GM19328 (cell line): ENCODE measurements at regions not wholly inside any gene's neighbourhood (a gene's known extent, or its start where the extent isn't known, plus 50 kb on each side); places are given as distances from the start of the nearest gene placed in this dataset.

ENCODE experiments used
- ATAC-seq: cut with Tn5 transposase; IDR thresholded peaks from one replicate; pipeline ENCODE4 v1.9.1; 2021; ENCODE audit warnings: mild to moderate bottlenecking, moderate library complexity; ENCODE audit not compliant: unreplicated experiment

DNA sequence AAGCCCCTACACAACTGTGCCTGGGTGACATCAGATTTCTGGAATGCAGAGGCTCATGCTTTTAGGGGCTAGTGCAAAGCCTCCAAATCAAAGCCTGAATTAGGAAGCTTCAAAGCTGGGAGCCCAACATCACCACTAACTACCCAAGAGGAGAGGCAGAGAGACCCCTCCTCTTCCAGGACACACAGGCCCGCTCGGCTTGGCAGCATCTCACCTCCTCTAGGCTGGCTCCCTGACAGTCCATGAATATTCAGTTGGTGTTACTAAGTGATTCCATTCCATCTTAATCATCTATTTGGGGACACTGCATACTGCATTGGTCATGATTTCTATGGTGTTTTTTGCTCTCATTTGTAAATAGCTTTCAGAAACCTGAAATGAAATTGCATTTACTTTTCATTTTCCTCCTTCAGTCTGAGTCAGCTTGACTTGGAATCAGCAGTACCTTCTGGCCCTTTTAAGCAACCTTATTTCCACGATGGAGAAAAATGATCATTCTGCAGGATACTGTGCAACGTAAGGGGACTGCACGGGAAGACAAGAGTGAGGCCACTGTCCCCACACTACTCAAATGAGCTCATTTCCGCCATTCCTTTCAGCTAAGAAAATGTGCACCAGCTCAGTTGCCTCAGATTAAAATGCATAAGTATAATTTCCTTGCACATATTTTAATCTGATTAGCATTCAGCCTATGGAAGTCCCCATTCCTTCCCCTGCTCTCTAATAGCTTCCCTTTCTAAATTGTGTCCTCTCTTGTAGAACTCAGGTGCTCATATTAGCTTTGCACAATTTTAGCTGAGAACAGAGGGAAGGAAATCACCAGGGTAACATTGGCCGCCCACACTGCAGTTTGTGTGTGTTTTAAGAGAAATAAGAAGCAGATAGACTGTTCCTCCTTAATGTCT lies 219.9 kb downstream of the RFC3 start:
- ATAC-seq, result peak; percentile 60

DNA sequence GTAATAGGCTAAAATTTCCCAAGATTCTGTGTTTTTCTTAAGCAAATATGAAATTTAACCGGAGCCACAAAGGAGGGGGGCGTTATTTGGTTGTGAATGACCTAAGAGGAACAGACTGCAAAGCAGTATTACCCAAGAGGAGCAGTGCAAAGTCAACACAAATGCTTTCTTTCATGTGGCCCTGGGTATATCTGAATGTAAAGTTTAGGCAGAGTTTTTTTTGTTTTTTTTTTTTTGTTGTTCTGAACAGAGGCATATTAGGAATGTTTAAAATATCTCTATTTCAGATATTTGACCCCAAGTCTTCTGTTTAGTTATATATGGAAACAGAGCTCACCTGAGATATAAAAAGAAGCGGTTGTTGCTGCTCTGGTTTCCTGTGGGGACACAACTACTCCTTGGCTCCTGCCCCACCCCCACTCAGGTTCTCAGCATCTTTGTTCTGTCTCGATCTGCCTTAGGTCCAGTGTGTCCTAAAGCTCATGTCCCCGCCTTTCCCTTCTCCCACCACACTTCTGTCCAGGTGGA lies 220.7 kb downstream of the RFC3 start:
- peak; percentile 45 for ATAC-seq

DNA sequence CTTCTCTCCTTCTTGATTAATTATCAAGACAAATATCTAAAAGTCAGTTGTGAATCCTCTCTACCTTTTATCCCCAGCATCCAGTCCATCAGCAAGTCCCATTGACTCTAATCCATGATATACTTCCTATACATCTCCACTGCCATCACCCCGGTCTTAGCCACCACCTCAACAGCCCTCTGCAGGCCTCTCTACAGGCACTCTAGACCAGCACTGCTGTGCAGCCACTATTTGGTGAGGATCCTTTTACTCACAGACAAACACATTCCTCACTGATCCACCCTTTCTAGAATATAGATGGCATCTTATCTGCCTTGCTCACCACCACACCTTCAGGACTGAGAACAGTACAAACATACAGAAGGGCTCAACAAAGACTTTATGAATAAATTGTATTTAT lies 221.7 kb downstream of the RFC3 start:
- no peak for ATAC-seq

- ATAC-seq, result no peak
These were observed 222.9 kb downstream of the RFC3 start for GRCh38 chr13:34040863-34041262.

DNA sequence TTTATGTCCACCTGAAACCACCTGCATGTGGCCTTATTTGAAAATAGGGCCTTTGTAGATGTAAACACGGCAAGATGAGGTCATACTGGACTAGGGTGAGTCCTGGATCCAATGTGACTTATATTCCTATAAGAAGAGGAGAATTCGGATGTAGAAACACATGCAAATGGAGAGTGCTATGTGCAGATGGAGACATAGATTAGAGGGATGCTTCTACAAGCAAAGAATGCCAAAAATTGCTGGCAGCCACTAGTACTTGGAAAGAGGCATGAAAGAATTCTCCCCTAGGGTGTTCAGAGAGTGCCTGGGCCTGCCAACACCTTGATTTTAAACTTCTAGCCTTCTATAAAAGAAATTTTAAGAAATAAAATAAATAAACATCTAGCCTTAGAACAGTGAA lies 226.1 kb downstream of the RFC3 start:
- no peak for ATAC-seq

GRCh38 chr13:34044660-34045080 lies 226.7 kb downstream of the RFC3 start:
- ATAC-seq, result no peak

DNA sequence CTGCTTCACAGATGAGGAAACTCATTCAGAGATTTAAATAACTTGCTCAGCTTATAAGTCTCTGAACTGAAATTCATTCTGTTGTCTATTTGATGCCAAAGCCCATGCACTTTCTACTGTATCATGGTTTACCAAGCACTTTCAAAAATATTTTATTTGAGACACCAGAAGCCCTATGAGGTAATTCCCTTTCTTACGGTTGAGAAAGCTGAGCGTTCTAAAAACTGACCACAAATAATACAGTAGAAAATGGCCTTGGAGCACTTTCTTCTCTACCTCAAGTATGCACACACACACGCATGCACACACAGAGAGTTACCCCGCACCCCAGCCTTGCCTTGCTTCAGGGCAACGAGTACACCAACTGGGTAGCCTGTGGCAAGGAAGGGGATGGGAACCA lies 228.5 kb downstream of the RFC3 start:
- no peak for ATAC-seq

GRCh38 chr13:34048652-34049051 lies 230.7 kb downstream of the RFC3 start:
- no peak for ATAC-seq

- no peak for ATAC-seq
These were observed 238.8 kb downstream of the RFC3 start for GRCh38 chr13:34056733-34057258.

GRCh38 chr13:34064456-34065205 lies 246.7 kb downstream of the RFC3 start:
- no peak for ATAC-seq

DNA sequence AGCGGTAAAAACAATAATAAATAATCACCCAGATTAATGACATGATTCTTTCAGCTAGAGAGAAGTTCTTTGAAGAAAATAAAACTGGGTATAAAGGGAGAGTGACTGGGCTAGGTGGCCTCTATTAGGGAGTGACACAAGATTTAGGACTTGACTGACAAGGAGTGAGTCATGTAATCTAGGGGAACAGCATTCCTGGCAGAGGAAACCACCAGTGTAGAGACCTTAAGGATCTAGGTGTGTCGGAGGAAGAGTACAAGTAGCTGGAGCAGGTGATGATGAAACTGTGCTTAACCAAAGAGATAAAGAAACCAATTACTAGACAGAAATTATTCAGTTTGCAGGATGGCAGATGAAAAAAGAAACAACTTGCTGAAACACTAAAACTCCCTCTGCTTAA lies 248.0 kb downstream of the RFC3 start:
- no peak for ATAC-seq

DNA sequence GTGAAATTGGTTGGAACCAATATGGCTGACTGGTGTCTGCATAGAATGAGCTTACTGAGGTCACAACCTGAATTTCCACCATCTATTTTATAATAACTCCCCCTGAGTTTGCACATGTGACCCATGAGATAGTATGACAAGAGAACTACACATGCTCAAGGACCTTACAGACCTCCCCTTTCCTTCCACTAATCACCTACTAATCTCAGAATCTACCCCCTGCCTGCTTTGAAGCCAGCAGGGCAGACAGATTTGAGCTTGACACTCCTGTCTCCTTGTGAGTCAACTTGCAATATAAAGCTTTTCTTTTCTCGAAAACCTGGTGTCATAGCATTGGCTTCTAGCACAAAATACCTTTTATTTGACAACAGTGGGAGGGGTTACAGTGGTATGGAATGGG lies 248.4 kb downstream of the RFC3 start:
- ATAC-seq, result no peak

- ATAC-seq, result no peak
These were observed 252.1 kb downstream of the RFC3 start for GRCh38 chr13:34070006-34070405.

DNA sequence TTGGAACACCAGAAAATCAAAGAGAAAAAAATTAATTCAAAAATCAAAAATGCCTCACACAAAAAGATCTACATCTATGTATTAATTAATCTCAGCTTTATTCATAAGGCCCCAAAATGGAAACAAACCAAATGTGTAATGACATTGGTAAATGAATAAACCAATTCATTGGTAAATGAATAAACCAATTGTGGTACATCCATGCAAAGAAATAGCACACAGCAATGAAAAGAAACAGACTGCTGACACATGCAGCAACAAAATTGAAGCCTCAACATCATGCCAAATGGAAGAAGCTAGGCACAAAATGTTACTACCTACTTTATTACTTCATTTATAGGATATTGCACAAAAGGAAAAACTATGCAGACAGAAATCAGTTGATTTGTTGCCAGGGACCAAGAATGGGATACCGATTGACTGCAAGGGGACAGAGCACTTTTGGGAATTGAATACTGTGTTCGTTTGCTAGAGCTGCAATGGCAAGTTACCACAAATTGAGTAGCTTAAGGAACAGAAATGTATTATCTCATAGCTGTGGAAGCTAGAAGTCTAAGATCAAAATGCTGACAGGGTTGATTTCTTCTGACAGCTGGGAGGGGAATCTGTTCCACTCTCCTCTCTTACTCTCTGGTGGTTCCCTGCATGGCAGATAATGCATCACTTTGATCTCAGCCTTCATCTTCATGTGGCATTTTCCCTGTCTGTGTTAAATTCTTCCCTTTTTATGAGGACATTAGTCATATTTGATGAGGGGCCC lies 252.8 kb downstream of the RFC3 start:
- no peak for ATAC-seq

DNA sequence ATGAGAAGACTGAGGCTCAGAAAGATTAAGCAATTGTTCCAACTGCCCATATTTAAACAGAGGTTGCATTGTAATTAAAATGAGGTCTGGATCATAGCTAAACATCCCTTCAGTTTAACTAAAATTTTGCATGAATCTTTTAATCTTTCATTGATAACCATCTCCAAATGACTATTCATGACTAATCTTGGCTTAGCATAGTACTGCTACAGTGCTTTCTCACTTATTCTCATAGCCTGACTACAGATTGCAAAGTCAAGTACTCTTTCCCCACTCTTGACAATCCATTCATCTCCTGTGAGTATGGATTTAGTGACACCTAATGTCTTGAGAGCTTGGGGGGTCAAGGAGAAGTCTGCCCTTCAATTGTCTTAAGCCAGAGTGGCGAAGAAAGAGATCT lies 258.4 kb downstream of the RFC3 start:
- ATAC-seq, result no peak

DNA sequence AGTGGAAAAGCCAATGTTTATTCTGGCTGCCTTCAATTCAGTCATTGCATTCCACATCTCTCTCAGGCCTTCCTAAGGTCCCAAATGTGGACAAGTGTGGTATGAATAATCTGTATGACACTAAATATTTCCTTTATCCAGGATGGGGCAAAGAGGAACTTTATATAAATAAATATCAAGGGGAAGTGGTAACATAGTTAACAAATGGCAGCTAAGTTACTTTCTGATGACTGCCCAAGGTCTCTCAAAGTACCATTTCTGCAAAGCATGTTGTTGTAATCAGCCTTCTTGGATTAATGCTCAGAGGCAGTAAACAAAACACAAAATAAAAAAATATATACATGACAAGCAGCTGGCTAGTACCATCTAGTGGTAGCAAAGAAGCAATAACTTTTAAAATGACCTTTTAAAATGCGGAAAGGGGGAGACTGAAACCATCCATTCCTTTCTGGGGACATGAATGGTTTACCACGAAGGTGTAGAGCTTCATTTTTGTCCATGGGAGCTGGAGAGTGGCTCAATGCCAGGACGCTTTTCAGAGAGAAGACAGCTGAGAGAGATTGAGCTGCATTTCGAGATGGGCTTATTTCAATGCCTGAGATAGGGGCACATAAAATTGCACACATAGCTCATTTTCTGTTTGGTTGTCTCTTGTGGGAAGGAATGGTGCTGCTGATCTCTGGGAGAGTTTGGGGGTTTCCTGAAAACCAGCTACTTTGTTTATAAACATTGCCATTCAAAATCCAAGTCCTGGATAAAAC lies 259.2 kb downstream of the RFC3 start:
- ATAC-seq, result no peak

DNA sequence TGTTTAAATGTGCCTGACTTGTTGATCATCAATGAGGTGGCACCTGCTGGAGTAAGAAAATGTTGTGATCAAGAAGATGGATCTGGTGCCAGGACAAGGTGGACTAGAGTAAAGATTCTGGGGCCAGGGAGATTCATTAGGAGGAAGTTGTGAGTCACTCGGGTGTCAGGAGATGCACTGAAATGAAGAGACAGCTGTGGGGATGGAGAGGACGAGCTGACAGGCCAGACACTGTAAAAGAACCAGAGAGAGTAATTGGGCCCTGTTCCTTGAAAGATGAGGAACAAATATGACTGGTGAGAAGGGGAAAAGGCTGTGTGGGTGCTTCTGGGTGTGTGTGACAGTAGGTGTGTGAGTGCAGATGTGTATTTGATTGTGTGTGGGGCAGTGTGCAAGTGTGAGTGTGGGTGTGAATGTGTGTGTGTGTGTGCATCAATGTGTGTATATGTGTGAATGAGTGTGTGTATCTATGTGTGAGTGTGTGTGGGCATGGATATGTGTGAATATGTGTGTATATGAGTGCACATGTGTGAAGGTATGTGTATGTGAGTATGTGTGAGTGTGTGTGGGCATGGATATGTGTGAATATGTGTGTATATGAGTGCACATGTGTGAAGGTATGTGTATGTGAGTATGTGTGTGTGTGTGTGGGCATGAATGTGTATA lies 260.5 kb downstream of the RFC3 start:
- no peak for ATAC-seq

GRCh38 chr13:34085204-34085603 lies 267.3 kb downstream of the RFC3 start:
- no peak for ATAC-seq

DNA sequence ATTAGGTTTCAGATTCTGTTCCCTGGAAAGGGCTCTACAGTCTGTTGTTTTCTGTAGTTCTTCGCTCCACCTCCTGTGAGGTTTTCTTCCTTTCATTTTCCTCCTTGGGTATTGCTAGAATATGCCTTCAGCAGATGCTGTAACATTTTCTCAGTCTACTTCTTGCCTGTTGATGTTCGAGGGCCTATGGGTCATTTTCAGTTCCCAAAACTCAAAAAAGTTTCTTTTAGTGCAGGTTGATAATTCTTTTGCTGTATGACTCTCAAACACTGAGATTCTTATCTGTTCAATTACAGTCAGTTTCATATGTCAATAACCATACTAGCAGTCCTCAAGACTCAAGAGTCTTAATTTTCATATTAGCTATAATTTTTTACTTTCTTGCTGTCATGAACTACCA lies 268.3 kb downstream of the RFC3 start:
- ATAC-seq, result peak; percentile 59

DNA sequence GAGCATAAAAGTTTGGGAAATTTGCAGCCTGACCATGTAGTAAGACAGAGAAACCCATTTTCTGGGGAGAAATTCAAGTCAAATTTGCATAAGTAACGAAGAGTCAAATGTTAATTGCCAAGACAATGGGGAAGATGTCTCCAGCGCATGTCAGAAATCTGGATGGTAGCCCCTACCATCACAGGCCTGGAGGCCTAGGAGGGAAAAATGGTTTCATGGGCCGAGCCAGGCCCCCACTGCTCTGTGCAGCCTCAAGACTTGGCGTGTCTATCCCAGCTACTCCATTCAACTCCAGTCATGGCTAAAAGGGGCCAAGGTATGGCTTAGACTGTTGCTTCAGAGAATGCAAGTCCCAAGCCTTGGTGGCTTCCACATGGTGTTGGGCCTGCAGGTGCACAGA lies 269.8 kb downstream of the RFC3 start:
- no peak for ATAC-seq
